Mammary epithelial cell (primary cell): ENCODE measurements at regions not wholly inside any gene's neighbourhood (a gene's known extent, or its start where the extent isn't known, plus 50 kb on each side); places are given as distances from the start of the nearest gene placed in this dataset.

Experiments used
- CTCF ChIP-seq, 2 donors: IDR thresholded peaks in 1 of 2; conservative IDR thresholded peaks in 1 of 2; 2 replicates each; pipeline ENCODE4 v1.5.1; 2011 to 2012; ENCODE audit warnings: inconsistent platforms in 2 of 2, low read length in 2 of 2, mild to moderate bottlenecking in 2 of 2, control low read depth in 1 of 2, low read depth in 1 of 2; ENCODE audit not compliant: insufficient read depth in 1 of 2; ENCODE audit errors: extremely low read depth in 1 of 2
- EZH2 ChIP-seq: IDR thresholded peaks from 2 replicates; pipeline ENCODE4 v1.6.1; 2012; ENCODE audit warnings: low read length, inconsistent platforms, borderline replicate concordance

GRCh38 chr22:48346911-48347310 lies 1480.8 kb downstream of the BRD1 start:
- TF ChIP-seq CTCF (conservative IDR thresholded peaks at IDR 0.05 in 1 of 2, IDR thresholded peaks at IDR 0.05 in 1 of 2; ENCODE audit: extremely low read depth in 1 of 2, insufficient read depth in 1 of 2, low read depth in 1 of 2, low read length in 2 of 2) = no peak
- no peak for TF ChIP-seq EZH2
